GM19463 (cell line): ENCODE measurements at regions not wholly inside any gene's neighbourhood (a gene's known extent, or its start where the extent isn't known, plus 50 kb on each side); places are given as distances from the start of the nearest gene placed in this dataset.

ENCODE experiments used
- ATAC-seq: cut with Tn5 transposase; IDR thresholded peaks from one replicate; pipeline ENCODE4 v1.9.1; 2021; ENCODE audit warnings: mild to moderate bottlenecking, moderate library complexity; ENCODE audit not compliant: unreplicated experiment

GRCh38 chr2:226623587-226624368 lies 175.8 kb downstream of the IRS1 start:
- no peak for ATAC-seq

- no peak for ATAC-seq
These were observed 177.1 kb downstream of the IRS1 start for GRCh38 chr2:226622484-226622883.

- no peak for ATAC-seq
These were observed 179.4 kb downstream of the IRS1 start for GRCh38 chr2:226620176-226620575.

GRCh38 chr2:226619707-226620106 lies 179.9 kb downstream of the IRS1 start:
- no peak for ATAC-seq

GRCh38 chr2:226618875-226619605 lies 180.6 kb downstream of the IRS1 start:
- no peak for ATAC-seq

GRCh38 chr2:226618544-226618874 lies 181.1 kb downstream of the IRS1 start:
- ATAC-seq = no peak

GRCh38 chr2:226615891-226616290 lies 183.7 kb downstream of the IRS1 start:
- no peak for ATAC-seq

- no peak for ATAC-seq
These were observed 187.7 kb downstream of the IRS1 start for GRCh38 chr2:226611944-226612318.

GRCh38 chr2:226611196-226611943 lies 188.2 kb downstream of the IRS1 start:
- no peak for ATAC-seq

- no peak for ATAC-seq
These were observed 190.3 kb downstream of the IRS1 start for GRCh38 chr2:226609366-226609765.

- no peak for ATAC-seq
These were observed 191.2 kb downstream of the IRS1 start for GRCh38 chr2:226608451-226608850.

- no peak for ATAC-seq
These were observed 192.2 kb downstream of the IRS1 start for GRCh38 chr2:226607379-226607778.

GRCh38 chr2:226605642-226606041 lies 194.0 kb downstream of the IRS1 start:
- ATAC-seq = no peak

GRCh38 chr2:226603606-226604005 lies 196.0 kb downstream of the IRS1 start:
- no peak for ATAC-seq

- no peak for ATAC-seq
These were observed 197.5 kb downstream of the IRS1 start for GRCh38 chr2:226601881-226602662.

- no peak for ATAC-seq
These were observed 198.8 kb downstream of the IRS1 start for GRCh38 chr2:226600802-226601201.

GRCh38 chr2:226600184-226600583 lies 199.4 kb downstream of the IRS1 start:
- ATAC-seq = no peak

GRCh38 chr2:226589043-226589442 lies 210.6 kb downstream of the IRS1 start:
- no peak for ATAC-seq

GRCh38 chr2:226585130-226585561 lies 214.5 kb downstream of the IRS1 start:
- ATAC-seq = no peak

GRCh38 chr2:226584518-226585055 lies 215.0 kb downstream of the IRS1 start:
- ATAC-seq = no peak

GRCh38 chr2:226583715-226584114 lies 215.9 kb downstream of the IRS1 start:
- ATAC-seq = no peak
